H1 (cell line): ENCODE measurements at regions not wholly inside any gene's neighbourhood (a gene's known extent, or its start where the extent isn't known, plus 50 kb on each side); places are given as distances from the start of the nearest gene placed in this dataset.

Experiments
- BACH1 ChIP-seq: IDR thresholded peaks from 2 replicates; pipeline ENCODE4 v1.6.1; 2012; ENCODE audit warnings: low read length, improper control_type of control experiment
- CBX5 ChIP-seq: fragments of 300-800, 300-1000 bp; sonication (generic); IDR thresholded peaks from 2 replicates; pipeline ENCODE4 v1.7.1; 2016; ENCODE audit warnings: antibody characterized with exemption, low read length, low read depth
- CBX8 ChIP-seq: fragments of 300-800, 300-1000 bp; sonication (generic); IDR thresholded peaks from 2 replicates; pipeline ENCODE4 v1.7.1; 2016; ENCODE audit warnings: low read depth, low read length, borderline replicate concordance
- GABPA ChIP-seq: IDR thresholded peaks from 2 replicates; pipeline ENCODE4 v1.6.1; 2011; ENCODE audit warnings: mild to moderate bottlenecking, low read length, moderate library complexity, borderline replicate concordance; ENCODE audit not compliant: insufficient read depth
- JUND ChIP-seq: IDR thresholded peaks from 2 replicates; pipeline ENCODE4 v1.6.1; 2011; ENCODE audit warnings: mild to moderate bottlenecking, improper control_type of control experiment, low read length
- POLR2A ChIP-seq, 2 experiments: IDR thresholded peaks; 1 replicate in 1 of 2; 2 replicates in 1 of 2; pipeline ENCODE4 v1.6.1; 2011; ENCODE audit warnings: low read depth in 2 of 2, low read length in 2 of 2, mild to moderate bottlenecking in 2 of 2; ENCODE audit errors: control extremely low read depth in 1 of 2
- RXRA ChIP-seq: IDR thresholded peaks from 2 replicates; pipeline ENCODE4 v1.6.1; 2011; ENCODE audit warnings: low read depth, mild to moderate bottlenecking, low read length, moderate library complexity; ENCODE audit not compliant: insufficient read depth
- TAF1 ChIP-seq: IDR thresholded peaks from 2 replicates; pipeline ENCODE4 v1.6.1; 2011; ENCODE audit warnings: mild to moderate bottlenecking, low read depth, low read length
- ZNF274 ChIP-seq: IDR thresholded peaks from 2 replicates; pipeline ENCODE4 v1.7.0; 2012; ENCODE audit warnings: low read length, borderline replicate concordance; ENCODE audit errors: extremely low read depth
- TF ChIP-seq, protein P1 (sequence below): fragments of 300-600 bp; sonication (generic); IDR thresholded peaks from 2 replicates; pipeline ENCODE4 v1.7.1; 2012; ENCODE audit warnings: low read length, moderate library complexity, mild to moderate bottlenecking, inconsistent platforms; ENCODE audit not compliant: insufficient replicate concordance
- TF ChIP-seq, protein P2 (sequence below): IDR thresholded peaks from 2 replicates; pipeline ENCODE4 v1.6.1; 2012; ENCODE audit warnings: inconsistent platforms

DNA sequence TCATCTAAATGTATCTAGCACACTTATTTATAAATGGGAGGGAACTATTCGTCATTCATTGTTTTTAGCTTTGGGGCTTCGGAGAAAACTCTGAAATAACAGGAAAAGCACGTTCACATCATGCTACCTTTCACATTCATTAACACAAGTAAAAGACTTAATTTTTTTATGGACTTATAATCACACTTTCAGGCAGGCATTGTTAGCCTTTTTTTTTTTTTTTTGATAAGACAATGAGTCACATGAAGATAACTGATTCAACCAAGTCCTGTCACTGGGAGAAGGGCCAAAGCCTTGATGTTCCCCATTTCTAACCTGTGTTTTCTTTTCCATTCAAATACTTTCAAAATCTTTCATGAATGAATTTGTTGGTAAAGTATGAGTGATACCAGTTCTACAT, 631.3 kb upstream of the CA10 start (continued):
- TF ChIP-seq, protein P1, sequence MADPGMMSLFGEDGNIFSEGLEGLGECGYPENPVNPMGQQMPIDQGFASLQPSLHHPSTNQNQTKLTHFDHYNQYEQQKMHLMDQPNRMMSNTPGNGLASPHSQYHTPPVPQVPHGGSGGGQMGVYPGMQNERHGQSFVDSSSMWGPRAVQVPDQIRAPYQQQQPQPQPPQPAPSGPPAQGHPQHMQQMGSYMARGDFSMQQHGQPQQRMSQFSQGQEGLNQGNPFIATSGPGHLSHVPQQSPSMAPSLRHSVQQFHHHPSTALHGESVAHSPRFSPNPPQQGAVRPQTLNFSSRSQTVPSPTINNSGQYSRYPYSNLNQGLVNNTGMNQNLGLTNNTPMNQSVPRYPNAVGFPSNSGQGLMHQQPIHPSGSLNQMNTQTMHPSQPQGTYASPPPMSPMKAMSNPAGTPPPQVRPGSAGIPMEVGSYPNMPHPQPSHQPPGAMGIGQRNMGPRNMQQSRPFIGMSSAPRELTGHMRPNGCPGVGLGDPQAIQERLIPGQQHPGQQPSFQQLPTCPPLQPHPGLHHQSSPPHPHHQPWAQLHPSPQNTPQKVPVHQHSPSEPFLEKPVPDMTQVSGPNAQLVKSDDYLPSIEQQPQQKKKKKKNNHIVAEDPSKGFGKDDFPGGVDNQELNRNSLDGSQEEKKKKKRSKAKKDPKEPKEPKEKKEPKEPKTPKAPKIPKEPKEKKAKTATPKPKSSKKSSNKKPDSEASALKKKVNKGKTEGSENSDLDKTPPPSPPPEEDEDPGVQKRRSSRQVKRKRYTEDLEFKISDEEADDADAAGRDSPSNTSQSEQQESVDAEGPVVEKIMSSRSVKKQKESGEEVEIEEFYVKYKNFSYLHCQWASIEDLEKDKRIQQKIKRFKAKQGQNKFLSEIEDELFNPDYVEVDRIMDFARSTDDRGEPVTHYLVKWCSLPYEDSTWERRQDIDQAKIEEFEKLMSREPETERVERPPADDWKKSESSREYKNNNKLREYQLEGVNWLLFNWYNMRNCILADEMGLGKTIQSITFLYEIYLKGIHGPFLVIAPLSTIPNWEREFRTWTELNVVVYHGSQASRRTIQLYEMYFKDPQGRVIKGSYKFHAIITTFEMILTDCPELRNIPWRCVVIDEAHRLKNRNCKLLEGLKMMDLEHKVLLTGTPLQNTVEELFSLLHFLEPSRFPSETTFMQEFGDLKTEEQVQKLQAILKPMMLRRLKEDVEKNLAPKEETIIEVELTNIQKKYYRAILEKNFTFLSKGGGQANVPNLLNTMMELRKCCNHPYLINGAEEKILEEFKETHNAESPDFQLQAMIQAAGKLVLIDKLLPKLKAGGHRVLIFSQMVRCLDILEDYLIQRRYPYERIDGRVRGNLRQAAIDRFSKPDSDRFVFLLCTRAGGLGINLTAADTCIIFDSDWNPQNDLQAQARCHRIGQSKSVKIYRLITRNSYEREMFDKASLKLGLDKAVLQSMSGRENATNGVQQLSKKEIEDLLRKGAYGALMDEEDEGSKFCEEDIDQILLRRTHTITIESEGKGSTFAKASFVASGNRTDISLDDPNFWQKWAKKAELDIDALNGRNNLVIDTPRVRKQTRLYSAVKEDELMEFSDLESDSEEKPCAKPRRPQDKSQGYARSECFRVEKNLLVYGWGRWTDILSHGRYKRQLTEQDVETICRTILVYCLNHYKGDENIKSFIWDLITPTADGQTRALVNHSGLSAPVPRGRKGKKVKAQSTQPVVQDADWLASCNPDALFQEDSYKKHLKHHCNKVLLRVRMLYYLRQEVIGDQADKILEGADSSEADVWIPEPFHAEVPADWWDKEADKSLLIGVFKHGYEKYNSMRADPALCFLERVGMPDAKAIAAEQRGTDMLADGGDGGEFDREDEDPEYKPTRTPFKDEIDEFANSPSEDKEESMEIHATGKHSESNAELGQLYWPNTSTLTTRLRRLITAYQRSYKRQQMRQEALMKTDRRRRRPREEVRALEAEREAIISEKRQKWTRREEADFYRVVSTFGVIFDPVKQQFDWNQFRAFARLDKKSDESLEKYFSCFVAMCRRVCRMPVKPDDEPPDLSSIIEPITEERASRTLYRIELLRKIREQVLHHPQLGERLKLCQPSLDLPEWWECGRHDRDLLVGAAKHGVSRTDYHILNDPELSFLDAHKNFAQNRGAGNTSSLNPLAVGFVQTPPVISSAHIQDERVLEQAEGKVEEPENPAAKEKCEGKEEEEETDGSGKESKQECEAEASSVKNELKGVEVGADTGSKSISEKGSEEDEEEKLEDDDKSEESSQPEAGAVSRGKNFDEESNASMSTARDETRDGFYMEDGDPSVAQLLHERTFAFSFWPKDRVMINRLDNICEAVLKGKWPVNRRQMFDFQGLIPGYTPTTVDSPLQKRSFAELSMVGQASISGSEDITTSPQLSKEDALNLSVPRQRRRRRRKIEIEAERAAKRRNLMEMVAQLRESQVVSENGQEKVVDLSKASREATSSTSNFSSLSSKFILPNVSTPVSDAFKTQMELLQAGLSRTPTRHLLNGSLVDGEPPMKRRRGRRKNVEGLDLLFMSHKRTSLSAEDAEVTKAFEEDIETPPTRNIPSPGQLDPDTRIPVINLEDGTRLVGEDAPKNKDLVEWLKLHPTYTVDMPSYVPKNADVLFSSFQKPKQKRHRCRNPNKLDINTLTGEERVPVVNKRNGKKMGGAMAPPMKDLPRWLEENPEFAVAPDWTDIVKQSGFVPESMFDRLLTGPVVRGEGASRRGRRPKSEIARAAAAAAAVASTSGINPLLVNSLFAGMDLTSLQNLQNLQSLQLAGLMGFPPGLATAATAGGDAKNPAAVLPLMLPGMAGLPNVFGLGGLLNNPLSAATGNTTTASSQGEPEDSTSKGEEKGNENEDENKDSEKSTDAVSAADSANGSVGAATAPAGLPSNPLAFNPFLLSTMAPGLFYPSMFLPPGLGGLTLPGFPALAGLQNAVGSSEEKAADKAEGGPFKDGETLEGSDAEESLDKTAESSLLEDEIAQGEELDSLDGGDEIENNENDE, result no peak
- TF ChIP-seq TAF1, result no peak
- no peak for TF ChIP-seq BACH1
- TF ChIP-seq, protein P2, sequence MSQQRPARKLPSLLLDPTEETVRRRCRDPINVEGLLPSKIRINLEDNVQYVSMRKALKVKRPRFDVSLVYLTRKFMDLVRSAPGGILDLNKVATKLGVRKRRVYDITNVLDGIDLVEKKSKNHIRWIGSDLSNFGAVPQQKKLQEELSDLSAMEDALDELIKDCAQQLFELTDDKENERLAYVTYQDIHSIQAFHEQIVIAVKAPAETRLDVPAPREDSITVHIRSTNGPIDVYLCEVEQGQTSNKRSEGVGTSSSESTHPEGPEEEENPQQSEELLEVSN, result no peak
- no peak for TF ChIP-seq ZNF274
- TF ChIP-seq CBX8, result no peak
- TF ChIP-seq RXRA, result no peak
- TF ChIP-seq JUND, result no peak
- TF ChIP-seq CBX5, result no peak
- no peak for TF ChIP-seq POLR2A (IDR thresholded peaks at IDR 0.05; ENCODE audit: control extremely low read depth in 1 of 2, low read depth in 2 of 2, low read length in 2 of 2)
- TF ChIP-seq GABPA, result no peak
- TF ChIP-seq, all 59 proteins: peak for 0
